ENCODE measurements at regions not wholly inside any gene's neighbourhood (a gene's known extent, or its start where the extent isn't known, plus 50 kb on each side); places are given as distances from the start of the nearest gene placed in this dataset.

GRCh38 chr2:183868707-183869106 is 729.6 kb upstream of the ZNF804A start:
- Histone ChIP-seq H3K4me1 (replicated peaks in 1 of 2; ENCODE audit: control insufficient read depth in 2 of 2, insufficient read depth in 2 of 2, low read length in 2 of 2) (no peaks in the 10 kb centered on the region), H3K27ac (ENCODE audit: extremely low read depth, low read depth, low read length) (no peak overlapping the region), H2AFZ (ENCODE audit: low read depth, low read length) (no peak overlapping the region), H3K79me2 (ENCODE audit: control insufficient read depth, insufficient read depth, low read length) (no peaks in the 10 kb centered on the region), H3K36me3 (ENCODE audit: control insufficient read depth, insufficient read depth, low read length) (no peaks in the 10 kb centered on the region), H3K9me3 (replicated peaks; ENCODE audit: control insufficient read depth, insufficient read depth, low read depth, low read length) (no peaks in the 10 kb centered on the region; the same call in 1 of the 2 replicates), H3K4me3 (no peak overlapping the region), H3K4me2 (ENCODE audit: insufficient read depth, low read length) (no peak overlapping the region), H3K9ac (ENCODE audit: insufficient read depth in 1 of 2, low read depth in 2 of 2, low read length in 2 of 2) (no peak overlapping the region), H4K20me1 (replicated peaks; ENCODE audit: control insufficient read depth, insufficient read depth, low read length) (no peaks in the 10 kb centered on the region), H3K9me1 (ENCODE audit: control insufficient read depth, insufficient read depth, low read length) (no peaks in the 10 kb centered on the region), H3K27me3 (ENCODE audit: control insufficient read depth in 2 of 2, insufficient read depth in 2 of 2, low read length in 2 of 2) (no peaks in the 10 kb centered on the region)
- WGBS (ENCODE audit: insufficient coverage, low coverage, missing lambda C conversion rate) = 7% methylated on average over 1 of the region's 1 CpG
- intact Hi-C loops (cut with micrococcal nuclease) = no loop called here
- TF ChIP-seq KAT2B (IDR thresholded peaks at IDR 0.05; ENCODE audit: low read depth, low read length) (no peak), ZNF324 (CRISPR knock-in tag; IDR thresholded peaks at IDR 0.05) (no peak), ATF4 (CRISPR knock-in tag; IDR thresholded peaks at IDR 0.05) (no peak), MLLT1 (IDR thresholded peaks at IDR 0.05) (no peak), CREBBP (IDR thresholded peaks at IDR 0.05; ENCODE audit: low read depth, low read length) (no peak), ZNF436 (CRISPR knock-in tag; IDR thresholded peaks at IDR 0.05) (no peak), KAT8 (IDR thresholded peaks at IDR 0.05; ENCODE audit: low read depth) (no peak), ZNF41 (CRISPR knock-in tag; conservative IDR thresholded peaks at IDR 0.05) (no peak), HNRNPL (IDR thresholded peaks at IDR 0.05; ENCODE audit: low read depth, low read length) (no peak), TEAD4 (IDR thresholded peaks at IDR 0.05; ENCODE audit: low read length) (no peak), TEAD4 (CRISPR knock-in tag; IDR thresholded peaks at IDR 0.05; ENCODE audit: borderline replicate concordance) (no peak), MLX (CRISPR knock-in tag; conservative IDR thresholded peaks at IDR 0.05) (no peak), ZNF140 (CRISPR knock-in tag; IDR thresholded peaks at IDR 0.05) (no peak), ZNF124 (CRISPR knock-in tag; IDR thresholded peaks at IDR 0.05) (no peak), HNRNPH1 (optimal IDR thresholded peaks at IDR 0.05; ENCODE audit: low read depth, low read length) (no peak), ZNF695 (CRISPR knock-in tag; IDR thresholded peaks at IDR 0.05) (no peak), MAFG (tag; conservative IDR thresholded peaks at IDR 0.05) (no peak), RHOXF2B (CRISPR knock-in tag; conservative IDR thresholded peaks at IDR 0.05) (no peak)
- CTCF ChIA-PET (ENCODE audit: low intra/inter-chr PET ratio) = no interaction called here
- ATAC-seq (no peak), FAIRE-seq (no peak), DNase-seq (ENCODE audit: extremely low read depth in 1 of 4, low spot score in 3 of 4) (no peak)
- POLR2A ChIA-PET = no interaction called here
- no TSS peak for BruUV-seq (replicated peaks)
- in situ Hi-C loops (cut with MboI) = no loop called here
